Large intestine (tissue), 3 donors: ENCODE measurements at regions not wholly inside any gene's neighbourhood (a gene's known extent, or its start where the extent isn't known, plus 50 kb on each side); places are given as distances from the start of the nearest gene placed in this dataset.

Source experiments
- DNase-seq, 2 donors: peaks; one replicate each; pipeline versions ENCODE4 v3.0.0 to v3.0.0-alpha.2; 2013
- H3K27ac ChIP-seq: one replicate; pipeline ENCODE4 v1.5.1; 2013; ENCODE audit warnings: low read length
- H3K27me3 ChIP-seq: 2 replicates; pipeline ENCODE4 v1.6.1; 2013; ENCODE audit warnings: low read length; ENCODE audit not compliant: control insufficient read depth, insufficient read depth
- H3K36me3 ChIP-seq: 2 replicates; pipeline ENCODE4 v1.6.1; 2013; ENCODE audit warnings: low read length; ENCODE audit not compliant: control insufficient read depth, insufficient read depth
- H3K4me1 ChIP-seq: one replicate; pipeline ENCODE4 v1.6.1; 2013; ENCODE audit warnings: low read length; ENCODE audit not compliant: control insufficient read depth, insufficient read depth
- H3K4me3 ChIP-seq: one replicate; pipeline ENCODE4 v1.5.1; 2013; ENCODE audit warnings: low read length
- H3K9me3 ChIP-seq: one replicate; pipeline ENCODE4 v1.6.1; 2013; ENCODE audit warnings: mild to moderate bottlenecking, low read depth, low read length, moderate library complexity; ENCODE audit not compliant: control insufficient read depth
- WGBS: methylation state at CpG from one replicate; pipeline ENCODE4 v1.1.5; 2013; ENCODE audit warnings: low lambda C conversion rate; ENCODE audit not compliant: insufficient coverage; 5-methylcytosine and 5-hydroxymethylcytosine counted together

GRCh38 chr3:190252080-190252479, 70.2 kb downstream of the CLDN1 start:
- no peak for DNase-seq
- 83% methylated on average over 1 of the region's 1 CpG for WGBS
- no peaks in the 10 kb centered on the region for H3K36me3 ChIP-seq
- H3K27me3 ChIP-seq, result no peaks in the 10 kb centered on the region
- no peaks in the 10 kb centered on the region for H3K9me3 ChIP-seq
- H3K4me1 ChIP-seq, result no peaks in the 10 kb centered on the region
- no peak overlapping the region for H3K27ac ChIP-seq
- no peak overlapping the region for H3K4me3 ChIP-seq

DNA sequence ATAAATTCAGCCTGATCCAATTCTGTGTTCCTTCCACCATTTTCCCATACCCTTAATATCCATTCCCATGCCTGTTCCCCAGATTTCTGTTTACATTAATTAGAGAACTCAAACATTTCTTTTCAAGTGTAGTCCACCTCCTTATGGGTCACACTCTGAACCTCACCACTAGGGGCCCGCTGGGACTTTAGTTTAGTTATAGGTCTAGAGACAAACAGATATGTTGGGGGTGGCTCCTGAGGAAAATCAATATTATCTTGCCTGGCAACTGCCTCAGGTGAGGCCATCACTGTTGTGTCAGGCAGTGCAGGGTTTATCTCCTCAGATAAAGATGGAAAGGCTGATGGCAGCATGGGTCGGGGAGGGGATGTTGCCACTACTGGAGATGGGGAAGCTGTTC, 72.8 kb downstream of the CLDN1 start:
- DNase-seq, result no peak
- no peaks in the 10 kb centered on the region for H3K27me3 ChIP-seq
- H3K4me3 ChIP-seq, result no peak overlapping the region
- no peak overlapping the region for H3K27ac ChIP-seq
- WGBS, result no CpG with 5 or more reads among the region's 2 CpGs
- no peaks in the 10 kb centered on the region for H3K4me1 ChIP-seq
- H3K9me3 ChIP-seq, result no peaks in the 10 kb centered on the region
- H3K36me3 ChIP-seq, result no peaks in the 10 kb centered on the region

DNA sequence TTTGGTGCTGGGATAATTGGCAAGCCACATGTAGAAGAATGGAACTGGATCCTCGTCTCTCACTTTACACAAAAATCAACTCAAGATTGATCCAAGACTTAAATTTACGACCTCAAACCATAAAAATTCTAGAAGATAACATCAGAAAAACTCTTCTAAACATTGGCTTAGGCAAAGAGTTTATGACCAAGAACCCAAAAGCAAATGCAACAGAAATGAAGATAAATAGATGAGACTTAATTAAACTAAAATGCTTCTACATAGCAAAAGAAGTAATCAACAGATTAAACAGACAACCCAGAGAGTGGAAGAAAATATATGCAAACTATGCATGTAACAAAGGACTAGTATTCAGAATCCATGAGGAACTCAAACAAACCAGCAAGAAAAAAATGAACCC, 80.1 kb downstream of the CLDN1 start:
- Histone ChIP-seq H3K36me3 (no peaks in the 10 kb centered on the region), H3K27me3 (no peaks in the 10 kb centered on the region), H3K4me1 (no peaks in the 10 kb centered on the region), H3K9me3 (no peaks in the 10 kb centered on the region), H3K4me3 (no peak overlapping the region), H3K27ac (no peak overlapping the region)
- no peak for DNase-seq
- 40% methylated on average over 1 of the region's 2 CpGs for WGBS

GRCh38 chr3:190239325-190239724, 82.9 kb downstream of the CLDN1 start:
- Histone ChIP-seq H3K27me3 (no peaks in the 10 kb centered on the region), H3K36me3 (no peaks in the 10 kb centered on the region), H3K9me3 (no peaks in the 10 kb centered on the region), H3K4me3 (no peak overlapping the region), H3K4me1 (no peaks in the 10 kb centered on the region), H3K27ac (no peak overlapping the region)
- WGBS, result no CpG with 5 or more reads among the region's 2 CpGs
- DNase-seq, result no peak

- no peaks in the 10 kb centered on the region for H3K36me3 ChIP-seq
- no peak overlapping the region for H3K27ac ChIP-seq
- no peak for DNase-seq
- H3K27me3 ChIP-seq, result no peaks in the 10 kb centered on the region
- no peaks in the 10 kb centered on the region for H3K9me3 ChIP-seq
- no peak overlapping the region for H3K4me3 ChIP-seq
- WGBS, result no CpG with 5 or more reads among the region's 5 CpGs
- H3K4me1 ChIP-seq, result no peaks in the 10 kb centered on the region
Measured at GRCh38 chr3:190238871-190239270, 83.4 kb downstream of the CLDN1 start.

DNA sequence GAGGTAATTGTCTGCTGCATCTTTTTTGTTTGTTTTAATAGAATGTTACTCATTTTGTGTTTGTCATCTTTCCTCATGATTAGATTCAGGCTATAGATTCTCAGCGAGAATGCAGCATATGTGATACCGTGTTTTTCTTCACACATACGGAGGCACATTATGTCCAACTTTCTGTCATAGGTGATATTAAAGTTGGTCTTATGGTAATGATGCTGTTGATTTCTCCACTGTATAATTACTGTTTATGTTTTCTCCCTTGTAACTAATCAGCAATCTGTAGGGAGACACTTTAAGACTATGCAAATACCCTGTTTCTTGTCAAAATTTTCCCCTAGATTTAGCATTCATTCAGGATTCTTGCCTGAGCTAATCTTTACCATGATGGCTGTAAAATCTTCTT, 87.6 kb downstream of the CLDN1 start:
- DNase-seq, result no peak
- Histone ChIP-seq H3K27ac (no peak overlapping the region), H3K9me3 (no peaks in the 10 kb centered on the region), H3K36me3 (no peaks in the 10 kb centered on the region), H3K4me3 (no peak overlapping the region), H3K27me3 (no peaks in the 10 kb centered on the region), H3K4me1 (no peaks in the 10 kb centered on the region)
- no CpG with 5 or more reads among the region's 3 CpGs for WGBS

DNA sequence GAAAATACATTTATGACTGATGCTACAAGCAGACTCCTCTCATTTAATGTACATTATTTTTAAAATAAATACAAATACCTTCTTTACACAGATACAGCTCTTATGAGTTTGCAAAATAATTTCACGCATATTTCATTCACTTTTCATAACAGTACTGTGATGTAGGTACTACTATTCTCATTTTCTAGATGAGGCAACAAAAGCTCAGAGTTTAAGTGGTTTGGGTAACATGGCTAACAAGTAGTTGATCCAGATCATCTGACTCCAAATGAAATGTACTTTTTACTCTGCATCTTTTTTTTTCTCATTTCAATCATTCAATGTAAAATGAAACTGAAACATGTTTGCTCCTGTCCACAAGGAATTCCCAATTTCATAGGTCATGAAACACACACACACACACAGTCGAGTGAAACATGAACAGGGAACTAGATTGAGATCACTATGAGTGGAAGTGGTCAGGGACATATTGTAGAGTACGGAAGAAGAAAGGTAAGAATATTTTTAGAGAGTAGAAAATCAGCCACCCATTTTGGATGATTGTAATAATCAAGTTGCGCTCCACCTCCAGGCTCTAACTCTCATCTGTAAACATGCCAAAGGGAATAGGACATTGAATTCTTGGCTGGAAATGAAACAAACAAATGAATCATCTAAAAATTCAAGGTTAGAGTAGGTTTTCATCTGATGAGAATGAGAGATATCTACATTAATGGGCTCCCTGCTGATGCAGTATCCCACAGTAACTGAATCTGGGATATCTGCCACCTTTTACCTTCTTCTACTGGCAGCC, 92.4 kb downstream of the CLDN1 start:
- Histone ChIP-seq H3K27me3 (no peaks in the 10 kb centered on the region), H3K9me3 (no peaks in the 10 kb centered on the region), H3K4me3 (no peak overlapping the region), H3K27ac (no peak overlapping the region), H3K36me3 (no peaks in the 10 kb centered on the region), H3K4me1 (no peaks in the 10 kb centered on the region)
- WGBS, result 100% methylated on average over 2 of the region's 4 CpGs
- peak in 1 of 2 donors; percentile 2 for DNase-seq

DNA sequence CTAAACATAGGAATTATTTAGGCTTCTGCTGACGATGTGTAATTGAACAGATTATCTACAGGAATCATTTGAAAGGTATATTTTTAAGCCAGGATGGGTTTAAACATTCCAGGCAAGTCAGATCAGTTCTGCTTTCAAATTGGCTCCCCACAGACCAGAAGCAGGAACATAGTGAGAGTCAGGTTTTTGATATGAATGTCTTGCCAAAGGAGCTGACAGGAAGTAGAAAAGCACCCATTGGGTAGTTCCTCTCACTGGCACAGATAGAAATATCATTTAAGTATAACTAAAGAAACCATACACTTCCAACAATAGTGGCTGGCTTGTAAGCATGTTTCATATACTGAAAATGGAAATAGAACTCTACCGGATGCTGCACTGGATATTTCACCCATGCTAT, 95.2 kb downstream of the CLDN1 start:
- no CpG with 5 or more reads among the region's 2 CpGs for WGBS
- DNase-seq, result no peak
- Histone ChIP-seq H3K9me3 (no peaks in the 10 kb centered on the region), H3K4me3 (no peak overlapping the region), H3K27ac (no peak overlapping the region), H3K27me3 (no peaks in the 10 kb centered on the region), H3K36me3 (no peaks in the 10 kb centered on the region), H3K4me1 (no peaks in the 10 kb centered on the region)

DNA sequence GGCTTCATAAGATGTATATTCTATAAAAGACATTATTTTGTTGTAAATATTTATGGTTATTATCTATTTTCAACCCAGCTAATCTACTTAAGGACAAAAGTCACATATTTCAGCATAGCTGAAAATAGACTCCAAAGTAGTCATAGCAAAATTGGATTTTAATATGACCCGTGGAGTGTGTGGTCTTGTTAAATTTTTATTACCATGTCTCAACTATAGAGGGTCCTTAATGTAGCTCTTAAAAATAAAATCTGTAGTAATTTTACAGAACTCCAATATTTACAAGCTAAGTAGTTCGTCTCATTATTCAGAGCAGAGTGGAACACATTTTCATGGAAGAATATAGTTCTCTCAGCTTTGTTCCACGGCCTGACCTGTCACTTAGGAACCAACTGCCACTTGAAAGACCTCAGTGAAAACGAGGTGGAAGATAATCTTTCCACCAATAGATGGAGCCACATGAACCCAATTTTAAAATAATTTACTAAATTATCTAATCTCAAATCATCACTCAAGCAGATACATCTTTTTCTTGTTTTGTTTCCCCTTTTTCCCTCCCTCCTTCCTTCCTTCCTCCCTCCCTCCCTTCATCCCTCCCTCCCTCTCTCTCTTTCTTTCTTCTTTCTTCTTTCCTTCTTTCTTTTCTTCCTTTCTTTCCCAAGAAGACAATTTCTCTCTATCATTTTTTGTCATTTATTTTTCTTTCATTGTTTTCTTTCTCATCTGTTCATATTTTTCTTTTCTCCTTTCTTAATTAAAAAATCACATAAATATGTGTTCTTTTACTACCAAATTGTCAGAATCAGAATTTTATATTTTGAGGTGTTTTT, 97.2 kb downstream of the CLDN1 start:
- Histone ChIP-seq H3K9me3 (no peaks in the 10 kb centered on the region), H3K27ac (no peak overlapping the region), H3K4me3 (no peak overlapping the region), H3K36me3 (no peaks in the 10 kb centered on the region), H3K27me3 (no peaks in the 10 kb centered on the region), H3K4me1 (no peaks in the 10 kb centered on the region)
- no peak for DNase-seq
- WGBS, result no CpG with 5 or more reads among the region's 4 CpGs

DNA sequence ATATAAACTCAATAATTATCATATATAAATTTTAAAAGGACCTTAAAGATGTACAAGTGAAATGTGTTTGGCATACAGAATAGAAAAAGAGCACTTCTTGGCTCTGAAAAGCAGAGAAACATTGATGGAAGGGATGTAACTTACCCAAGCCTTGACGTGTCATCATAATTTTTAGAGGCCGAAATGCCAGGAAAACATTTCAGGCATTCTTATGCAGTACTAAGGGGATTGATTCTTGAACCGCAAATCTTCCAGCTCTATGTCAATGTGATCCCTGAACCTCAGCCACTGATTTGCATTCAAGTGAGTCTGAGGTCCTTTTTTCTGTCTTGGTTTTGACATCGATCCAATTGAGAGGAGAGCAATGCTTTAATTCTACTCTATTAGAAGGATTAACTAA, 97.8 kb downstream of the CLDN1 start:
- Histone ChIP-seq H3K27ac (no peak overlapping the region), H3K4me1 (no peaks in the 10 kb centered on the region), H3K4me3 (no peak overlapping the region), H3K27me3 (no peaks in the 10 kb centered on the region), H3K36me3 (no peaks in the 10 kb centered on the region), H3K9me3 (no peaks in the 10 kb centered on the region)
- whole genome bisulfite sequencing, result 66% methylated on average over 3 of the region's 4 CpGs
- no peak for DNase-seq
